K562 (cell line): ENCODE measurements at regions not wholly inside any gene's neighbourhood (a gene's known extent, or its start where the extent isn't known, plus 50 kb on each side); places are given as distances from the start of the nearest gene placed in this dataset.
A peak's percentile ranks its signal among the peaks of the same experiment; 100 is the strongest.

Experiments used
- ATF1 ChIP-seq, 2 experiments: fragments of 450-650 bp in 1 of 2; IDR thresholded peaks; 2 replicates each; pipeline ENCODE4 v1.6.1; 2016; ENCODE audit warnings: missing compliant biosample characterization in 1 of 2, missing genetic modification characterization in 1 of 2
- CEBPZ ChIP-seq: fragments of 150-350 bp; IDR thresholded peaks from 2 replicates; pipeline ENCODE4 v1.6.1; 2014; ENCODE audit warnings: low read depth, mild to moderate bottlenecking, low read length, borderline replicate concordance
- ETV5 ChIP-seq: sonication (generic); formaldehyde crosslinking; IDR thresholded peaks from 2 replicates; pipeline ENCODE4 v1.4.0; 2020; ENCODE audit warnings: low read depth, mild to moderate bottlenecking, missing genetic modification reagents
- HCFC1 ChIP-seq: IDR thresholded peaks from 2 replicates; pipeline ENCODE4 v1.6.1; 2012; ENCODE audit warnings: low read depth, low read length, improper control_type of control experiment
- LEF1 ChIP-seq: fragments of 450-650 bp; IDR thresholded peaks from 2 replicates; pipeline ENCODE4 v1.6.1; 2016; ENCODE audit warnings: mild to moderate bottlenecking
- NFIX ChIP-seq: fragments of 250-450 bp; sonication (Bioruptor Pico); IDR thresholded peaks from 2 replicates; pipeline ENCODE4 v1.4.0; 2020; ENCODE audit warnings: low read depth, mild to moderate bottlenecking, moderate library complexity
- NR2C2 ChIP-seq, 2 experiments: fragments of 200-800 bp in 1 of 2; sonication (Bioruptor generic) in 1 of 2; sonication (generic) in 1 of 2; formaldehyde crosslinking in 1 of 2; IDR thresholded peaks; 2 replicates each; pipeline versions ENCODE4 v1.6.1 to v1.8.0; 2016 to 2022; ENCODE audit warnings: mild to moderate bottlenecking in 1 of 2, missing compliant biosample characterization in 1 of 2, missing genetic modification characterization in 1 of 2, missing genetic modification reagents in 1 of 2
- PHB ChIP-seq: fragments of 250-450 bp; sonication (Bioruptor Pico); IDR thresholded peaks from 2 replicates; pipeline ENCODE4 v1.5.0; 2021
- RFX7 ChIP-seq: fragments of 250-450 bp; sonication (Bioruptor Pico); IDR thresholded peaks from 2 replicates; pipeline ENCODE4 v1.5.1; 2021; ENCODE audit warnings: mild to moderate bottlenecking
- SIN3B ChIP-seq: fragments of 450-650 bp; IDR thresholded peaks from 2 replicates; pipeline ENCODE4 v1.6.1; 2017; ENCODE audit warnings: low read depth, mild to moderate bottlenecking, moderate library complexity
- TRIM28 ChIP-seq: fragments of 450-650 bp; IDR thresholded peaks from 2 replicates; pipeline ENCODE4 v1.6.1; 2017
- ZFP36 ChIP-seq: fragments of 150-350 bp; IDR thresholded peaks from 2 replicates; pipeline ENCODE4 v1.6.1; 2018; ENCODE audit warnings: low read length, low read depth; ENCODE audit not compliant: partially characterized antibody
- ZNF224 ChIP-seq: sonication (generic); formaldehyde crosslinking; IDR thresholded peaks from 2 replicates; pipeline ENCODE4 v1.8.0; 2022; ENCODE audit warnings: mild to moderate bottlenecking, missing genetic modification reagents
- ZNF639 ChIP-seq, 2 experiments: fragments of 200-800 bp in 1 of 2; sonication (Bioruptor generic) in 1 of 2; sonication (generic) in 1 of 2; formaldehyde crosslinking in 1 of 2; IDR thresholded peaks in 1 of 2; conservative IDR thresholded peaks in 1 of 2; 2 replicates each; pipeline versions ENCODE4 v1.5.0 to v1.6.1; 2016 to 2020; ENCODE audit warnings: missing compliant biosample characterization in 1 of 2, missing genetic modification characterization in 1 of 2, missing genetic modification reagents in 1 of 2
- ZNF830 ChIP-seq: fragments of 250-450 bp; sonication (Bioruptor Pico); IDR thresholded peaks from 2 replicates; pipeline ENCODE4 v1.5.0; 2021; ENCODE audit warnings: mild to moderate bottlenecking
- TF ChIP-seq, protein P1 (sequence below): IDR thresholded peaks from 2 replicates; pipeline ENCODE4 v1.6.1; 2011; ENCODE audit not compliant: insufficient read length; ENCODE audit errors: extremely low read depth
- TF ChIP-seq, protein P2 (sequence below), 2 experiments: fragments of 450-650 bp; conservative IDR thresholded peaks; 2 replicates each; pipeline ENCODE4 v1.6.1; 2017; ENCODE audit warnings: mild to moderate bottlenecking in 2 of 2, moderate library complexity in 2 of 2
- TF ChIP-seq, protein P3 (sequence below): conservative IDR thresholded peaks from 2 replicates; pipeline ENCODE4 v1.6.1; 2011; ENCODE audit warnings: low read depth, mild to moderate bottlenecking, low read length; ENCODE audit not compliant: control insufficient read depth

DNA sequence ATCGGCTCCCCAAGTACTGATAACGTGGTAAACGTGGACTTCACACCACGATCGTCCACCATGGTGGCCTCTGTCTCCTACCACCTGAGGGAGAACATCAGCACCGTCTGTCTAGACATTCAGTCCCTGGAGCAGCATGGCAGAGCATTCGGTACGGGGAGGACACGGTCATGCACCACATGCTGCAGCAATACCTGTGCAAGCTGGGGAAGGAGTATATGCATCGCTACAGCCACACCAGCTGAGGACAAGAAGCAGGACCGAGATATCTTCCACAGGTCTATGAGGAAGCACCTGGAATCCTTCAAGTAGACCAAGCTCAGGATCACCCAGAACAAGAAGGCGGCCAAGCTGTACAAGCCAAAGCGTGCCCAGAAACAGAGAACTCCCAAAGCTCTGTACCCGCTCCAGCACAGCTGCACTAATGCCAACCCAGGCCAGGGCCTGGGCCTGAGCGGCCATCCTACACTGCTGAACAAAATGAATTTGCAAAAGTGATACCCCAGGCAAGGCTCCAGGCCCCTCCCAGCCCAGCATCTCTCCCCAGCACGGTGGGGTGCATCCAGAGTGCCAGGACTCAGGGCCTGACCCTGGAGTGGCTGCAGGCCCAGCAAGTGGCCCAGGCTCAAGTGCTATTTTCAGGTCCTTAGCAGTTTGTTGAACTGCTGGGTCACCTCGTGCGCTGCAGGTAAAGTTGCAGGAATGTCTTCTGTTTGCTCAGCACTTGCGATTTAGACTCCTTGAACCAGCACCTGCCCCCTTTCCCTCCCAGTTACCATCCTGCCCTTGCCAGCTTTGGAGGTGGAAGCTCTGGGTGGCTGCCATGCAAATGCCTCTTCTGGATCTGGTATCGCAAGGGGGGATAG lies 119.3 kb upstream of the SERPIND1 start (continued):
- TF ChIP-seq LEF1 = no peak
- TF ChIP-seq, protein P1, sequence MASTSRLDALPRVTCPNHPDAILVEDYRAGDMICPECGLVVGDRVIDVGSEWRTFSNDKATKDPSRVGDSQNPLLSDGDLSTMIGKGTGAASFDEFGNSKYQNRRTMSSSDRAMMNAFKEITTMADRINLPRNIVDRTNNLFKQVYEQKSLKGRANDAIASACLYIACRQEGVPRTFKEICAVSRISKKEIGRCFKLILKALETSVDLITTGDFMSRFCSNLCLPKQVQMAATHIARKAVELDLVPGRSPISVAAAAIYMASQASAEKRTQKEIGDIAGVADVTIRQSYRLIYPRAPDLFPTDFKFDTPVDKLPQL = no peak
- TF ChIP-seq ZNF639 (CRISPR knock-in tag; conservative IDR thresholded peaks at IDR 0.05 in 1 of 2, IDR thresholded peaks at IDR 0.05 in 1 of 2) = no peak
- TF ChIP-seq, protein P2, sequence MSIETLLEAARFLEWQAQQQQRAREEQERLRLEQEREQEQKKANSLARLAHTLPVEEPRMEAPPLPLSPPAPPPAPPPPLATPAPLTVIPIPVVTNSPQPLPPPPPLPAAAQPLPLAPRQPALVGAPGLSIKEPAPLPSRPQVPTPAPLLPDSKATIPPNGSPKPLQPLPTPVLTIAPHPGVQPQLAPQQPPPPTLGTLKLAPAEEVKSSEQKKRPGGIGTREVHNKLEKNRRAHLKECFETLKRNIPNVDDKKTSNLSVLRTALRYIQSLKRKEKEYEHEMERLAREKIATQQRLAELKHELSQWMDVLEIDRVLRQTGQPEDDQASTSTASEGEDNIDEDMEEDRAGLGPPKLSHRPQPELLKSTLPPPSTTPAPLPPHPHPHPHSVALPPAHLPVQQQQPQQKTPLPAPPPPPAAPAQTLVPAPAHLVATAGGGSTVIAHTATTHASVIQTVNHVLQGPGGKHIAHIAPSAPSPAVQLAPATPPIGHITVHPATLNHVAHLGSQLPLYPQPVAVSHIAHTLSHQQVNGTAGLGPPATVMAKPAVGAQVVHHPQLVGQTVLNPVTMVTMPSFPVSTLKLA (conservative IDR thresholded peaks at IDR 0.05) = no peak
- TF ChIP-seq ETV5 (CRISPR knock-in tag) = 0 out of 2 replicates have a peak, but pooled peaks have one; percentile 27
- TF ChIP-seq TRIM28 = no peak
- TF ChIP-seq PHB (CRISPR knock-in tag) = peak; percentile 74; the same call in 1 of the 2 replicates
- no peak for TF ChIP-seq ZFP36
- no peak for TF ChIP-seq CEBPZ
- TF ChIP-seq ZNF830 (CRISPR knock-in tag) = 0 out of 2 replicates have a peak, but pooled peaks have one; percentile 42
- TF ChIP-seq ATF1 (CRISPR knock-in tag; IDR thresholded peaks at IDR 0.05) = no peak
- no peak for TF ChIP-seq ATF1 (tag; IDR thresholded peaks at IDR 0.05)
- no peak for TF ChIP-seq NFIX (CRISPR knock-in tag)
- TF ChIP-seq NR2C2 (CRISPR knock-in tag; IDR thresholded peaks at IDR 0.05) = 0 out of 2 replicates have a peak, but pooled peaks have one; percentile 66
- TF ChIP-seq NR2C2 (tag; IDR thresholded peaks at IDR 0.05) = no peak
- no peak for TF ChIP-seq HCFC1
- no peak; the same call in 1 of the 2 replicates for TF ChIP-seq ZNF224 (CRISPR knock-in tag)
- TF ChIP-seq RFX7 (CRISPR knock-in tag) = 0 out of 2 replicates have a peak, but pooled peaks have one; percentile 78
- TF ChIP-seq, protein P3, sequence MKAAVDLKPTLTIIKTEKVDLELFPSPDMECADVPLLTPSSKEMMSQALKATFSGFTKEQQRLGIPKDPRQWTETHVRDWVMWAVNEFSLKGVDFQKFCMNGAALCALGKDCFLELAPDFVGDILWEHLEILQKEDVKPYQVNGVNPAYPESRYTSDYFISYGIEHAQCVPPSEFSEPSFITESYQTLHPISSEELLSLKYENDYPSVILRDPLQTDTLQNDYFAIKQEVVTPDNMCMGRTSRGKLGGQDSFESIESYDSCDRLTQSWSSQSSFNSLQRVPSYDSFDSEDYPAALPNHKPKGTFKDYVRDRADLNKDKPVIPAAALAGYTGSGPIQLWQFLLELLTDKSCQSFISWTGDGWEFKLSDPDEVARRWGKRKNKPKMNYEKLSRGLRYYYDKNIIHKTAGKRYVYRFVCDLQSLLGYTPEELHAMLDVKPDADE = peak; percentile 21; the same call in 1 of the 2 replicates
- no peak for TF ChIP-seq SIN3B
